ENCODE measurements at regions not wholly inside any gene's neighbourhood (a gene's known extent, or its start where the extent isn't known, plus 50 kb on each side); places are given as distances from the start of the nearest gene placed in this dataset.
A peak's percentile ranks its signal among the peaks of the same experiment; 100 is the strongest.

- H2BK5ac ChIP-seq (ENCODE audit: low read depth, low read length): no peak overlapping the region
- H2BK120ac ChIP-seq (replicated peaks; ENCODE audit: low read depth, low read length): no peak overlapping the region
- H3K23ac ChIP-seq (ENCODE audit: insufficient read length): no peak overlapping the region
- no peak overlapping the region for H3K4me3 ChIP-seq (ENCODE audit: extremely low read depth in 1 of 4, insufficient read depth in 2 of 4, low read depth in 3 of 4, low read length in 4 of 4)
- CTCF ChIA-PET (ENCODE audit: partially characterized antibody): no interaction called here
- H3K4me1 ChIP-seq (replicated peaks in 1 of 4; ENCODE audit: control insufficient read depth in 3 of 4, insufficient read depth in 4 of 4, low read length in 3 of 4): no peaks in the 10 kb centered on the region; a peak in 1 of 7 replicates
- H3K9ac ChIP-seq (replicated peaks in 1 of 4; ENCODE audit: extremely low read depth in 1 of 4, low read depth in 3 of 4, low read length in 3 of 4): no peak overlapping the region
- POLR2A ChIA-PET (ENCODE audit: partially characterized antibody): no interaction called here
- WGBS, 2 experiments (ENCODE audit: extremely low coverage in 1 of 2, insufficient coverage in 1 of 2, insufficient read length in 1 of 2, insufficient replicate concordance in 2 of 2, low coverage in 1 of 2, low lambda C conversion rate in 2 of 2, missing lambda C conversion rate in 1 of 2): 90% methylated on average over 39 of the region's 40 CpGs; no CpG with 5 or more reads in 1 of the 2 experiments
- peaks cover 0 to 2% of the 10 kb centered on the region in 2 experiments for H4K20me1 ChIP-seq (replicated peaks in 1 of 2; ENCODE audit: control insufficient read depth in 1 of 2, insufficient read depth in 2 of 2, low read length in 2 of 2)
- H3K9me3 ChIP-seq (ENCODE audit: insufficient read depth in 2 of 2, low read depth in 1 of 2, low read length in 1 of 2): peaks cover 85 to 100% of the 10 kb centered on the region in 2 experiments
- H3K23me2 ChIP-seq (ENCODE audit: low read depth, low read length): no peaks in the 10 kb centered on the region
- no peak overlapping the region for H3K27ac ChIP-seq (ENCODE audit: low read depth, low read length)
- H3K18ac ChIP-seq (ENCODE audit: extremely low read depth, low read length): no peak overlapping the region
- H4K5ac ChIP-seq (ENCODE audit: insufficient read length, low read depth, low read length): no peak overlapping the region
- H3K27me3 ChIP-seq (replicated peaks in 1 of 4; ENCODE audit: control insufficient read depth in 3 of 4, extremely low read depth in 1 of 4, insufficient read depth in 3 of 4, low read length in 3 of 4): no peaks in the 10 kb centered on the region
- H3K56ac ChIP-seq (replicated peaks; ENCODE audit: insufficient read length, low read depth, low read length): no peak overlapping the region
- no peak overlapping the region for H4K91ac ChIP-seq (replicated peaks; ENCODE audit: insufficient read length, low read length)
- H3K79me2 ChIP-seq (ENCODE audit: control insufficient read depth in 1 of 2, insufficient read depth in 2 of 2, low read length in 2 of 2): no peaks in the 10 kb centered on the region
- DNase-seq (ENCODE audit: low read depth in 1 of 2, low spot score in 2 of 2) (no peak), FAIRE-seq (no peak)
- no peak overlapping the region for H2AFZ ChIP-seq (ENCODE audit: low read length)
- no peak overlapping the region for H3K14ac ChIP-seq (ENCODE audit: insufficient read length)
- H3K4ac ChIP-seq (replicated peaks; ENCODE audit: insufficient read length, low read depth, low read length): no peak overlapping the region
- H2BK15ac ChIP-seq (ENCODE audit: low read length): no peak overlapping the region
- H3K79me1 ChIP-seq (ENCODE audit: low read depth, low read length): no peaks in the 10 kb centered on the region
- no peaks in the 10 kb centered on the region; a peak in 1 of 8 replicates for H3K36me3 ChIP-seq (ENCODE audit: control insufficient read depth in 2 of 4, insufficient read depth in 4 of 4, low read length in 3 of 4)
- no peak overlapping the region for H2BK20ac ChIP-seq (ENCODE audit: low read length)
- no peak overlapping the region for H3K4me2 ChIP-seq (ENCODE audit: insufficient read depth in 1 of 2, low read depth in 2 of 2, low read length in 2 of 2)
- peak overlapping the region; percentile 79; the same call in 1 of the 2 replicates for H4K8ac ChIP-seq (ENCODE audit: extremely low read depth, insufficient read depth, low read length)
- H2AK5ac ChIP-seq (ENCODE audit: low read depth, low read length): no peak overlapping the region
- H2BK12ac ChIP-seq (ENCODE audit: low read depth, low read length): no peak overlapping the region
- TF ChIP-seq NANOG (IDR thresholded peaks at IDR 0.05; ENCODE audit: insufficient read depth, low read depth, low read length, poor library complexity, severe bottlenecking) (no peak), SIRT6 (IDR thresholded peaks at IDR 0.05; ENCODE audit: low read length) (no peak), CHD2 (IDR thresholded peaks at IDR 0.05; ENCODE audit: low read length) (no peak), POLR2AphosphoS5 (IDR thresholded peaks at IDR 0.05; ENCODE audit: low read depth, low read length) (no peak), HDAC6 (IDR thresholded peaks at IDR 0.05; ENCODE audit: low read depth, low read length) (no peak), KDM4A (IDR thresholded peaks at IDR 0.05; ENCODE audit: low read depth, low read length, severe bottlenecking) (no peak), BCL11A (IDR thresholded peaks at IDR 0.05; ENCODE audit: low read depth in 2 of 2, low read length in 2 of 2) (no peak), SIN3A (conservative IDR thresholded peaks at IDR 0.05 in 1 of 2, IDR thresholded peaks at IDR 0.05 in 1 of 2; ENCODE audit: low read depth in 1 of 2, low read length in 2 of 2) (no peak), TBP (IDR thresholded peaks at IDR 0.05; ENCODE audit: low read depth, low read length) (no peak), CTCF (IDR thresholded peaks at IDR 0.05; ENCODE audit: control extremely low read depth in 1 of 3, insufficient read depth in 1 of 3, low read depth in 1 of 3, low read length in 3 of 3) (no peak), TAF7 (optimal IDR thresholded peaks at IDR 0.05; ENCODE audit: borderline replicate concordance, low read depth, low read length) (no peak)
Measured at GRCh38 chr1:2882966-2883696, 81.6 kb upstream of the TTC34 start.
